ENCODE measurements at regions not wholly inside any gene's neighbourhood (a gene's known extent, or its start where the extent isn't known, plus 50 kb on each side); places are given as distances from the start of the nearest gene placed in this dataset.

DNA sequence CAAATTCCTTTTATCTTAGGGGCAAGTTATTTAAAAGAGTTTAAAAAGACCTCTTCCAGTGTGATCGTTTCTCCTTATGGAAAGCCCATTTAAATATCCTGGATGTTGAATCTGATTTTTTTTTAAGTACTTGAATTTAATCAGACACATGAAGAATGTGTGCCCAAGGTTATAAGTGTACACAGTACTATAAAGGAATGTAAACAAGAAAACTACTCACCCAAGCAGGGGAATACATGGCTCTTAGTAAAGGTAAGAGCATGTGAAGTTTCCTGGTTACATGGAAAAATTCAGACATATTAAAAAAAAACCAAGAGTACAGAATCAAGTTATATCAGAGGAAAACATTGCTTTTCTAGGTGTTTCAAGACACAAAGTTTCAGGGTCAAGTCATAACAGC, 546.9 kb downstream of the MATN1 start:
- TF ChIP-seq POLR2A (IDR thresholded peaks at IDR 0.05; ENCODE audit: low read length): no peak
- TF ChIP-seq GATA1 (IDR thresholded peaks at IDR 0.05; ENCODE audit: low read depth, low read length): no peak

Measured in erythroblast (primary cell).